OCI-LY7 (cell line): ENCODE measurements at regions not wholly inside any gene's neighbourhood (a gene's known extent, or its start where the extent isn't known, plus 50 kb on each side); places are given as distances from the start of the nearest gene placed in this dataset.

Source experiments
- EZH2phosphoT487 ChIP-seq: fragments of 200-600 bp; sonication (generic); IDR thresholded peaks from 2 replicates; pipeline ENCODE4 v1.6.1; 2018; ENCODE audit warnings: low read depth, borderline replicate concordance, mild to moderate bottlenecking, mixed run types, antibody characterized with exemption, low read length, moderate library complexity, mixed read lengths
- TF ChIP-seq, protein P1 (sequence below): fragments of 200-600 bp; sonication (generic); conservative IDR thresholded peaks from 2 replicates; pipeline ENCODE4 v1.5.1; 2014; ENCODE audit warnings: mild to moderate bottlenecking, antibody characterized with exemption, low read length, moderate library complexity, mixed read lengths

DNA sequence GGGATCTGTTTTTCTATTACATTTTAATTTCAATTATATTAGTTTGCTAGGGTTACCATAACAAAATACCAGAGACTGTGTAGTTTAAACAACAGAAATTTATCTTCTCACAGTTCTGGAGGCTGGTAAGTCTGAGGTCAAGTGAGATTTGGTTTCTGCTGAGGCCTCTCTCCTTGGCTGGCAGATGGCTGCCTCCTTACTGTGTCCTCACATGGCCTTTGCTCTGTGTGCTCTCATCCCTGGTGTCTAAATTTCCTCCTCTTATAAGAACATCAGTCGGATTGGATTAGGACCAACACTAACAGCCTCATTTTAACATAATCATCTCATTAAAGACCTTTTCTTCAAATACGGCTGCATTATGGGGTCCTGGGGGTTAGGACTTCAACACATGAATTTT lies 195.2 kb upstream of the CHODL start:
- TF ChIP-seq, protein P1, sequence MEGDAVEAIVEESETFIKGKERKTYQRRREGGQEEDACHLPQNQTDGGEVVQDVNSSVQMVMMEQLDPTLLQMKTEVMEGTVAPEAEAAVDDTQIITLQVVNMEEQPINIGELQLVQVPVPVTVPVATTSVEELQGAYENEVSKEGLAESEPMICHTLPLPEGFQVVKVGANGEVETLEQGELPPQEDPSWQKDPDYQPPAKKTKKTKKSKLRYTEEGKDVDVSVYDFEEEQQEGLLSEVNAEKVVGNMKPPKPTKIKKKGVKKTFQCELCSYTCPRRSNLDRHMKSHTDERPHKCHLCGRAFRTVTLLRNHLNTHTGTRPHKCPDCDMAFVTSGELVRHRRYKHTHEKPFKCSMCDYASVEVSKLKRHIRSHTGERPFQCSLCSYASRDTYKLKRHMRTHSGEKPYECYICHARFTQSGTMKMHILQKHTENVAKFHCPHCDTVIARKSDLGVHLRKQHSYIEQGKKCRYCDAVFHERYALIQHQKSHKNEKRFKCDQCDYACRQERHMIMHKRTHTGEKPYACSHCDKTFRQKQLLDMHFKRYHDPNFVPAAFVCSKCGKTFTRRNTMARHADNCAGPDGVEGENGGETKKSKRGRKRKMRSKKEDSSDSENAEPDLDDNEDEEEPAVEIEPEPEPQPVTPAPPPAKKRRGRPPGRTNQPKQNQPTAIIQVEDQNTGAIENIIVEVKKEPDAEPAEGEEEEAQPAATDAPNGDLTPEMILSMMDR = no peak
- no peak for TF ChIP-seq EZH2phosphoT487
